NCI-H187 (cell line): ENCODE measurements at regions not wholly inside any gene's neighbourhood (a gene's known extent, or its start where the extent isn't known, plus 50 kb on each side); places are given as distances from the start of the nearest gene placed in this dataset.
"Not testable (repeated sequence)": the region's sequence is repeated elsewhere in the genome, so short reads cannot be mapped to it uniquely, and the experiment has no call there.

ENCODE experiments used
- DNase-seq, 2 experiments: peaks; one replicate each; lab custom pipeline; 2025; lab: John Stamatoyannopoulos, UW

- DNase-seq = no peak
Measured at GRCh38 chr2:186927867-186928191, 78.9 kb upstream of the ZSWIM2 start.

DNA sequence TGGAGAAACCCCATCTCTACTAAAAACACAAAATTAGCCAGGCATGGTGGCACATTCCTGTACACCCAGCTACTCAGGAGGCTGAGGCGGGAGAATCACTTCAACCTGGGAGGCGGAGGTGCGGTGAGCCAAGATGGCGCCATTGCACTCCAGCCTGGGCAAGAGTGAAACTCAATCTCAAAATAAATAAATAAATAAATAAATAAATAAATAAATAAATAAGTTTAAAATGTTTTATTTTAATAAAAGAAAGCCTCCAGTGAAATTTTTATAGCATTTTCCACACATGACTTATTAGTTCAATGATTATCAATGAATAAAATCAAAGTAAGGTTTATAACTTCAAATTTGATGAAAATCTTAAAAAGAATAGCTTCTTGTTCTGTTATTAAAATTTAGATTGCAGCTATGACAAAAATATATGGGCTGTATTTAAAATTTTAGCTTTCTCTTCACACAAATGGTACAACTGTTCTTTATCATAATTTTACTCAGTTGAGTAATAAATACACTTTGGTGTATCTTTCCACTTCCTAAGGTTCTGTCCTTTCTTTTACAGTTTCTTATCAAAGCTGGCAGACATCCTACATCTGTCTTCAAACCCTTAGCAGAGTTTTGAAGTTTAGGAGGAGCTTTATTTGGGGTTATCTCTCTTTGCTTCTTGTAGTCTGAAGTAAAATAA lies 78.4 kb upstream of the ZSWIM2 start:
- DNase-seq = no peak

DNA sequence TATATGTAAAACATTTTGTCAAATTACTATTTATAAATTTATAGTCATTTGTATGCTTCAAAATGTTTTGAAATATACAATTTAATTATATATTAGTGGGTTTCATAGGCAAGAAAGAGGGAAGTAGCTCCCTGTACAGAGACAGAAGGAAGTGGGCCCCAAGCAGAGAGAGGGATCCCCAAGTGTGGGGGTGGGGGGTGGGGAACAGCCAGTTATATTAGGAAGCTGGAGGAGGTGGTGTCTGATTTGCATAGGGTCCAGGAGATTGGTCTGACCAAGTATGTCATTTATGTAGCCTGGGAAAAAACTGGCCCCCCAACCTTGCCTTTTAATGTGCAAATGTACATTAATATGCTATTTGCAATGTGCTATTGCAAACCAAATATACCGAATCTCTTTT lies 76.5 kb upstream of the ZSWIM2 start:
- DNase-seq = no peak

DNA sequence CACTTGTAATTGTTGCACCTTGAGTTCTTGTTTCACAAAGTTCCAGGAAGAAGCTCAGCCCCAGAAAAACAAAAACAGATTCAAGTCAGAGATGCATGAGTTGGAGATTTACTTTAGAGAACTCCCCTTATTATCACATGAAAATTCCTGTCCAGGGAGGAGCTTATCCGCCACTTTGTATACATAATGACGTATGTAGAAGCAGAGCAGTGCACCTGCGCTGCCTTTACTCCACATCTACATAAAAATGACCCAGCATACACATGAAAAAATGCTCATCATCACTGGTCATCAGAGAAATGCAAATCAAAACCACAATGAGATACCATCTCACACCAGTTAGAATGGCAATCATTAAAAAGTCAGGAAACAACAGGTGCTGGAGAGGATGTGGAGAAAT lies 73.3 kb upstream of the ZSWIM2 start:
- DNase-seq = not testable (repeated sequence)

DNA sequence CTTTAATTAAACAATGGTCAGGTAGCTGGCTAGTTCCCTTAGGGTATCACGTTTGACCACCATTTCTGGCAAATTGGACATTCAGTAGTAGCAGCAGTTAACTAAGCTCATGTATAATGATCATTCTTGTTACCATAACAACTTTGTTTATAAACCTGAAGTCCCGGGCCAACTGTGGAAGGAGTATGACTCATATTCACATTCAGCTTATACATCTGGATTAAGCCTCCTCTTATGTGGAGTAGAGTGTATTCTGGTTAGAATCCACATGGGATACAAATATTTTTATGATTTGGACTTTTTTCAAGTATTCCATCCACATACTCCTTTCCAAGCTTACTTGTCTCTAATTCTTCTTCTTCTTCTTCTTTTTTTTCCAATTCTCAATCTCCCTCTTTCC lies 70.3 kb upstream of the ZSWIM2 start:
- no peak for DNase-seq

- no peak for DNase-seq
Measured at GRCh38 chr2:186918495-186918894, 69.5 kb upstream of the ZSWIM2 start.

GRCh38 chr2:186917866-186918265 lies 68.9 kb upstream of the ZSWIM2 start:
- no peak for DNase-seq

DNA sequence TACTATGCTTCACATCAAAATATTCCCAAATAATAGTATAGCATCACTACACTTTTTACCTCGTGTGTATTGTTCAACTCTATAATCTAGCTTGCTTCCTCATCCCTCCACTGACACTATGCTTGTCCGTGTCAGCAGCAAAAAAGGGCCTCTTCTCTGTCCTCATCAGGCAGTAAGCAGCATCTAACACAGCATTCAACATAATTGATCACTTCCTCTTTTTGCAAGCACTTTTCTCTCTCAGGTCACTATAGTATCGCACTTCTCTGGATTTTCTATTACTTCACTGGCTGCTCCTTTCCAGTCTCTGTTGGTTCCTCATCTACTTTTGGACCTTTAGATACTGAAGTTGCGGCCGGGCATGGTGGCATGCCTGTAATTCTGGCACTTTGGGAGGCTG lies 64.9 kb upstream of the ZSWIM2 start:
- DNase-seq = no peak

GRCh38 chr2:186912979-186913378 lies 64.0 kb upstream of the ZSWIM2 start:
- no peak for DNase-seq

DNA sequence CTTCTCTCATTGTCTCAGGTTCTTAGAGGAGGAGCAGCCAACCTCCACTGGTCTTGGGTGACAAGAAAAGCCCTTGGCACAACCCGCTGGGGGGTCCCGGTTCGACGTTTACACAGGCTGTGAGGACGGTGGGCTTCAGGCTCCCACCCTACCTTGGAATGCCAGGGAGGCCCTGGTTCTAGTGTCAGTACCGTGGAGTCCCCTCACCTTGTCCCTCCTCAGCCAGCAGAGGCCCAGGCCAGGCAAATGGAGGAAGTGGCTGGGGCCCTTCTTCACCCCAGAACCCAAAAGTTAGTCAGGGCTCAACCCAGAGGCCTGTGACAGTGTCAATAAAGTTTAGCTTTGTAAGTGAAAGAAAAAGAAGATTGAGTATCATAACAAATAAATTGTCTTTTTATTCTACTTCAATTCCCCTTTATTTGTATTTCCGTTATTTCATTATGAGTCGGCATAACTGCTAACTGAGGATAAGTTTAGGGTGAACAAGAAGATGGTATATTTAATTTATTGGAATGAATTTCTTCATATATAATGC lies 62.6 kb upstream of the ZSWIM2 start:
- no peak for DNase-seq

DNA sequence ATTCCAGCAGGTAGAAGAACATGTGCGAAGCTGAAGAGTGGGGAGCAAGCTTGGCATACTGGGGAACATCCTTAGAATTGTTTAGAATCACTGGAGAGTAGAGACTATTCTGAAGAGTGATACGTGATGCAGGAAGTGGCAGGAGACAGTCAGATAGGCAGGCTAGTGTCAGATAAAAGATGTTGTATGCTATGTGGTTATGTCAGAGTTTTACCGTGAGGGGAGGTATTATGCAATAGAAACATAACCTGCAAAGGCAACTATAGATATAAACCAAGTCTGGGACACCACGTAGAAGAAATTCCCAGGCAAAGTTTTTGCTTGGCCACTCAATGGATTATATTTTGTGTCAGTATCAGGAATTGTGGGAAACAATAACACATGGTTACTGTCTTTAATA lies 62.0 kb upstream of the ZSWIM2 start:
- DNase-seq = no peak

DNA sequence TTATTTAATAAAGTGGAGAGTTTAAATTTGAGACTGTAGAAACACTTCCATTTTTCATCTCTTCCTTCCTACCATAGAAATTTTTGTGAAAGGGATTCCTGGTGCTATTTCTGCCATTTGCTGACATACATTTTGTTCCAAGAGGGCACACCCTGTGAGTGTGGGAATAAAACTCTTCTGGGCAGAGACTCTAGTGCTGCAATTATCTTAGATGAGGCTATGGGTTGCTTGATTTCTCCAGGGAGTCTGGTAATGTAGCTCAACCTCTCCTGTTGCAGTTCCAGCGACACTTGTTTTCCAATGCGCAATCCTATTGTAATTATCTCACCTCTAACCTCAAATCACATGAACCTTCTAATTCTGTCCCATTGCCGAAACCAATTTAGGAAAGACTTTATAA lies 60.1 kb upstream of the ZSWIM2 start:
- no peak for DNase-seq

- DNase-seq = no peak
Measured at GRCh38 chr2:186907897-186908296, 58.9 kb upstream of the ZSWIM2 start.

DNA sequence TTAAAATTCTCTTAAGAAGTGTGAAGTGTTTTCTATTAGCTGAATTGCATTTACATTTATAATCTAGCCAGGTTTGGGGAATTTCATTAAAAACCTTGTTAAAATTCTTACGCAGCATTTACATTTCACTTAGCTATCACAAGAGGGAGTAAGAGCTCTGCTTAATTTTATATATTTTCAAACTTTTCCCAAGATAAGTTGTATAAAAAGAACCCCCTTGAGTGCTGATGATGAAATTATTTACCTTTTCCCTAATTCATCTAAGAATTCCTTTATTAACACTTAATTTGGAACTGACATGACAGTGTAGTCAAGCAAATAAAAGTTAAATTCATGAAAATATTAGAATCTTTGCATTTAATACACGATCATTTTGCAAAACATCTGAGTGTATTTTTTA lies 54.2 kb upstream of the ZSWIM2 start:
- DNase-seq = no peak
